ENCODE measurements at regions not wholly inside any gene's neighbourhood (a gene's known extent, or its start where the extent isn't known, plus 50 kb on each side); places are given as distances from the start of the nearest gene placed in this dataset.

DNA sequence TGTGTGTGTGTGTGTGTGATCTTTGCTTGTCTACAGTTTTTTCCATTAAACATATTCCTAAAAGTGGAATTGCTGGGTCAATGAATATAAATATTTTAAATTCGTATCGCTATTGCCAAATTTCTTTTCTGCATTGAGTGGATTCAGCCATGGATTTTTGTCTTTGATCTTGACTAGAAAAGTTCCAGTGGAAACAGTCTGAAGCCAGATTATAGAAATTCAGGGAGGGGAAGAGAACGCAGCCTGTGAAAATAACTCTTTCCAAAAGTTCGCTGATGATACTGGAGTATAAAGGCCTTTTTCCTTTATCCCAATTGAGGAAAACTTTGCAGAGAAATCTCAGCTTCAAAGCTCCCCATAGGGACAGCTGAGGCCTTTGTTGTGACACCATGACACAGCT lies 292.3 kb upstream of the CD180 start:
- H3K27me3 Mint-ChIP-seq (ENCODE audit: low read depth) = no peaks in the 10 kb centered on the region
- H3K9me3 Mint-ChIP-seq = peaks cover 7% of the 10 kb centered on the region
- H3K27ac Mint-ChIP-seq = no peak overlapping the region

DNA sequence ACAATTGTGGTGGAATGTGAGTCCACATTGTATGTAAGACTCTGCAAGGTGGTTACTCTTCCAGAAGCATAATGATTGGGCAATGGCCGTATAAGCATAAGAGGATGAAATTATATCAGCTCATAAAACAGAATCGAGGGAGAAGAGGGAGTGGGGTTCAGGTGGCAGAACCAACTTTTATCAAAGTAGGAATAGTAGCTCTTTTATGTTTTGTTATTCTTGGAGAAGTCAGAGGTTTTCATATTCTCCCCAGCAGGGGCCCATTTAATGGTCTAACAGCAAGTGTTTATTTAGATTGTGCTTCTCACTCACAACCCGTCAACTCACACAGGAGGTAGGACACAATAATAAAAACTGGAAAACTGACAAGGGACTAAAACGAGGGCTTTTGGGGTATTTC lies 291.3 kb upstream of the CD180 start:
- peaks cover 14% of the 10 kb centered on the region for H3K4me1 Mint-ChIP-seq
- H3K27ac Mint-ChIP-seq = no peak overlapping the region
- peaks cover 7% of the 10 kb centered on the region for H3K36me3 Mint-ChIP-seq (ENCODE audit: low read depth)
- TF ChIP-seq, protein P1, sequence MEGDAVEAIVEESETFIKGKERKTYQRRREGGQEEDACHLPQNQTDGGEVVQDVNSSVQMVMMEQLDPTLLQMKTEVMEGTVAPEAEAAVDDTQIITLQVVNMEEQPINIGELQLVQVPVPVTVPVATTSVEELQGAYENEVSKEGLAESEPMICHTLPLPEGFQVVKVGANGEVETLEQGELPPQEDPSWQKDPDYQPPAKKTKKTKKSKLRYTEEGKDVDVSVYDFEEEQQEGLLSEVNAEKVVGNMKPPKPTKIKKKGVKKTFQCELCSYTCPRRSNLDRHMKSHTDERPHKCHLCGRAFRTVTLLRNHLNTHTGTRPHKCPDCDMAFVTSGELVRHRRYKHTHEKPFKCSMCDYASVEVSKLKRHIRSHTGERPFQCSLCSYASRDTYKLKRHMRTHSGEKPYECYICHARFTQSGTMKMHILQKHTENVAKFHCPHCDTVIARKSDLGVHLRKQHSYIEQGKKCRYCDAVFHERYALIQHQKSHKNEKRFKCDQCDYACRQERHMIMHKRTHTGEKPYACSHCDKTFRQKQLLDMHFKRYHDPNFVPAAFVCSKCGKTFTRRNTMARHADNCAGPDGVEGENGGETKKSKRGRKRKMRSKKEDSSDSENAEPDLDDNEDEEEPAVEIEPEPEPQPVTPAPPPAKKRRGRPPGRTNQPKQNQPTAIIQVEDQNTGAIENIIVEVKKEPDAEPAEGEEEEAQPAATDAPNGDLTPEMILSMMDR (IDR thresholded peaks at IDR 0.05; ENCODE audit: unreplicated experiment in 3 of 3) = no peak
- peaks cover 7% of the 10 kb centered on the region for H3K9me3 Mint-ChIP-seq
- H3K27me3 Mint-ChIP-seq (ENCODE audit: low read depth) = no peaks in the 10 kb centered on the region
- H3K4me3 Mint-ChIP-seq = no peak overlapping the region

More for the DNA sequence above, 292.3 kb upstream of the CD180 start:
- Mint-ChIP-seq H3K4me1 (peaks cover 23% of the 10 kb centered on the region), H3K4me3 (no peak overlapping the region), H3K36me3 (ENCODE audit: low read depth) (peaks cover 7% of the 10 kb centered on the region)
- TF ChIP-seq, protein P1 (IDR thresholded peaks at IDR 0.05; ENCODE audit: unreplicated experiment in 3 of 3) = no peak

DNA sequence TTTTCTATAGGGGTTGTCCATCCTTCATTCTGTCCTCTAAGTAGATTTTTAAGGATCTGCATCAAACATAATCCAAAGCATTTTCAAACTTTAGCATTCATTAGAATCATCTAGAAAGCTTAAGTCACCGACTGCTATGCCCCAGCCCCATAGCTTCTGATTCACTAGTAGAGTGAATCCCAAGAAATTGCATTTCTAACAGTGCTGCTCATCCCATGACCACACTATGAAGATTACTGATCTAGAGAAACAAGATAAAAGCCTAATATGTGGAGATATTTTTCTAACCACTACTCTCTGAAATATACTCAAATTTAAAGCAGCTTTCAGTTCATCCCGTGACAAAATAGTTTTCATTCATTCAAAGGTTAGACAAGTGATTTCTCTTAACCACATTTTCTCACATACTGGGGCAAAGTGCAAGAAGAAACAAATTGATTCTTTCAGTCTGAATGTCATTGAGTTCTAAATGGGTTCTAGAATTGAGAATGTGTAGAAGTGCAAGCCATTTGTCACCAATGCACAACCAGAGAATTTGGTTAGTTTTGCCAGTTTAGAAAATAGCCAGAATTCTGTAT lies 286.9 kb upstream of the CD180 start:
- TF ChIP-seq, protein P1 (IDR thresholded peaks at IDR 0.05; ENCODE audit: unreplicated experiment in 3 of 3) = no peak
- Mint-ChIP-seq H3K27me3 (ENCODE audit: low read depth) (peaks cover 4% of the 10 kb centered on the region), H3K4me1 (peaks cover 3% of the 10 kb centered on the region), H3K36me3 (ENCODE audit: low read depth) (peaks cover 7% of the 10 kb centered on the region), H3K27ac (no peak overlapping the region), H3K4me3 (no peak overlapping the region), H3K9me3 (peaks cover 10% of the 10 kb centered on the region)

DNA sequence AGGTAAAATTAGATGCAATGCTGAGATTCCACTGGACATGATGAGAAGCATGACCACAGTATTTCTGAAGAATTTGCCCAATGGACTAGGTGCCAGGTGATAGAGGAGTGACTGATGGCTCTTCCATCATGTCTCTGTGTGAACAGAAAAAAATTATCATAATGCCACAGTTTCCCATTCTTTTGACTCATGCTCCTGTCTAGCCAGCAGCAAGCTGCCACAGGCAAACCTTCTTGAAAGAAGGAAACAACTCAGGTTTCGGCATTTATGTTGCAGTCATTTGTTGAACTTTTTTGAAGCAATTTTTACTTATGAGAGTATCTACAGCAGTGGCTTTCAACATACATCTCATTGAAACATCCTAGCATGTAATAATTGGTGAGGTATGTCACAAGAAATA lies 284.8 kb upstream of the CD180 start:
- Mint-ChIP-seq H3K27me3 (ENCODE audit: low read depth) (peaks cover 4% of the 10 kb centered on the region), H3K9me3 (peaks cover 15% of the 10 kb centered on the region), H3K36me3 (ENCODE audit: low read depth) (peaks cover 7% of the 10 kb centered on the region), H3K27ac (no peak overlapping the region), H3K4me1 (no peaks in the 10 kb centered on the region), H3K4me3 (no peak overlapping the region)
- TF ChIP-seq, protein P1 (IDR thresholded peaks at IDR 0.05; ENCODE audit: unreplicated experiment in 3 of 3) = no peak

DNA sequence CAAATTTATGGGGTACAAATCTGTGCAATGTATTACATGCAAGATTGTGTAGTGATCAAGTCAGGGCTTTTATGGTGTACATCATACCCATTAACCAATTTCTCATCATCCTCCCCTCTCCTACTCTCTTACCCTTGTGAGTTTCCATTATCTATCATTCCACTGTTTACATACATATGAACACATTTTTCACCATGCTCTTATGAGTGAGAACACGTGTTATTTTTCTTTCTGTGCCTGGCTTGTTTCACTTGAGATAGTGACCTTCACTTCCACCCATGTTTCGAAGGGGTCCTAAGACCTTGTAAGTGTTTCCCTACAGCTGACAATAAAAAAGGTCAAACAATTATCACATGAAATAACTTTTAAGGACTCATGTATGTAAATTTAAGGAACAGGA lies 281.7 kb upstream of the CD180 start:
- H3K27ac Mint-ChIP-seq = no peak overlapping the region
- peaks cover 4% of the 10 kb centered on the region for H3K27me3 Mint-ChIP-seq (ENCODE audit: low read depth)
- TF ChIP-seq, protein P1 (IDR thresholded peaks at IDR 0.05; ENCODE audit: unreplicated experiment in 3 of 3) = no peak
- peaks cover 8% of the 10 kb centered on the region for H3K9me3 Mint-ChIP-seq
- H3K4me1 Mint-ChIP-seq = no peaks in the 10 kb centered on the region
- no peak overlapping the region for H3K4me3 Mint-ChIP-seq
- no peaks in the 10 kb centered on the region for H3K36me3 Mint-ChIP-seq (ENCODE audit: low read depth)

DNA sequence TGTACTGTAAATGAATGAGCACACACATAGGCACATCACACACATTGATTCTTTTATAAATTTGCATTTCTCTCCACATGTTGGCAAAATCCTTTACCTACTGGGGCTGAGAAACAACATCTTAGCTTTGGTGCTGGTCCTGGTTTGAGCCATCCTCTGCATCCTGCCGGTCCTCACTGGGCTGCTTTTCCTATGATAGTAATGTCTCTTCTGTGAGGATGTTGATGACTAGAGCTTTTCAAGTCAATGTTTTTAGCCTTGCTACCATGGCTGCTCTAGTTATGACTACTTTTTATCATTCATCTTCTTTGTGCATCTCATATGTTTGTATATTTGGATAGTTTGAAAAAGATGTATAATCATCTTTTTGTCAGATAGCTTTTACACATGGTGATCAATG lies 280.4 kb upstream of the CD180 start:
- Mint-ChIP-seq H3K4me1 (no peaks in the 10 kb centered on the region), H3K36me3 (ENCODE audit: low read depth) (no peaks in the 10 kb centered on the region), H3K27ac (no peak overlapping the region), H3K4me3 (no peak overlapping the region), H3K27me3 (ENCODE audit: low read depth) (peaks cover 4% of the 10 kb centered on the region), H3K9me3 (peaks cover 4% of the 10 kb centered on the region)
- TF ChIP-seq, protein P1 (IDR thresholded peaks at IDR 0.05; ENCODE audit: unreplicated experiment in 3 of 3) = no peak

Measured in nephron (organoid).